Activated T-cell treated with anti-CD3 and anti-CD28 coated beads, Interleukin-2, amount 50 U/mL, for 24 hours (primary cell): ENCODE measurements at regions not wholly inside any gene's neighbourhood (a gene's known extent, or its start where the extent isn't known, plus 50 kb on each side); places are given as distances from the start of the nearest gene placed in this dataset.

ENCODE experiments used
- DNase-seq: peaks from one replicate; pipeline ENCODE4 v3.0.0-alpha.2; 2020
- H3K27ac Mint-ChIP-seq: 2 replicates; pipeline ENCODE4 v1.8.0; 2020; ENCODE audit warnings: mild to moderate bottlenecking, mixed read lengths
- H3K27me3 Mint-ChIP-seq: 2 replicates; pipeline ENCODE4 v1.8.0; 2020; ENCODE audit warnings: mixed read lengths
- H3K36me3 Mint-ChIP-seq: 2 replicates; pipeline ENCODE4 v1.8.0; 2020; ENCODE audit warnings: low read depth, mixed read lengths
- H3K4me1 Mint-ChIP-seq: 2 replicates; pipeline ENCODE4 v1.8.0; 2020; ENCODE audit warnings: low read depth, mixed read lengths
- H3K4me3 Mint-ChIP-seq: 2 replicates; pipeline ENCODE4 v1.8.0; 2020; ENCODE audit warnings: mild to moderate bottlenecking, moderate library complexity, mixed read lengths
- H3K9me3 Mint-ChIP-seq: 2 replicates; pipeline ENCODE4 v1.8.0; 2020; ENCODE audit warnings: mixed read lengths

DNA sequence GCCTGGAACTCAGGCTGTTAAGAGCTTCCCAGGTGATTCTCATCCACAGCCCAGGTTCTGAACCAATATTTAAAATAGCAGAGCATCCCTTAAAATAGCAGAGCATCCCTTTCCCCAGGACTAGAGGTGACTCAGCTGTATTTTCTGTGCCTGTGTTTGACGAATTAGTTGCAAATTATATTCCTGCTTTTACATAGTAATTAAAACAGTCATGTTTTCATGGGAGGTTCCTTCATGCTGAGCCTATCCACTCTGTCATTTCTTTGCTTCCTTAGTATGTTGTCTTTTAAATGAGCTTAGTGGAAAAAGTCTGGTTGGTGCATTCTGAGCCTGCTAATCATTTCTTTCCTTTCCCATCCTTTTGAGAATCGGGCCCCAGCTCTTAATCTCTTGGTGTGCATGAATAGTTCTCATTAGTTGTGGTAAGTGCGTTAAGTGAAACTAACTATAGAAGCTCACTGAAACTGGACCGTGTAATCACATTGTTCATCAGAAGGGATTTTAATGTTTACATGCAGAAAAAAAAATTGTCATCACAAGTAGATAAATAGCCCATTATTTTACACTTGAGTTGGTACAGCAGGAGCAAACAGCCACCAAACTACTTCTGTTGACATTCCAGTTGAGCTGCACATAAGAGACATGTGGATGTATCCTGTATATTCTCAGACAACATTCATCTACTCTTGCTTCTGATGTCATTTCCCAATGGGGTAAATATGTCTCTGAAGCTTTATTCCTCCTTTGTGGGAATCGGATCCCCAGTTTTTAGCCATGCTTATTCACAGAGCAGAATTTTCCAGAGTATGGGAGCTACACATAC is 596.9 kb upstream of the WWC1 start:
- no peak for DNase-seq
- no peaks in the 10 kb centered on the region for H3K36me3 Mint-ChIP-seq
- H3K27me3 Mint-ChIP-seq, result no peaks in the 10 kb centered on the region
- H3K27ac Mint-ChIP-seq, result no peak overlapping the region
- no peak overlapping the region for H3K4me3 Mint-ChIP-seq
- no peaks in the 10 kb centered on the region for H3K9me3 Mint-ChIP-seq
- H3K4me1 Mint-ChIP-seq, result no peaks in the 10 kb centered on the region

- no peaks in the 10 kb centered on the region for H3K27me3 Mint-ChIP-seq
- H3K4me3 Mint-ChIP-seq, result no peak overlapping the region
- no peaks in the 10 kb centered on the region for H3K4me1 Mint-ChIP-seq
- DNase-seq, result no peak
- H3K27ac Mint-ChIP-seq, result no peak overlapping the region
- no peaks in the 10 kb centered on the region for H3K9me3 Mint-ChIP-seq
- no peaks in the 10 kb centered on the region for H3K36me3 Mint-ChIP-seq
These were observed 594.7 kb upstream of the WWC1 start for GRCh38 chr5:167696558-167697314.

DNA sequence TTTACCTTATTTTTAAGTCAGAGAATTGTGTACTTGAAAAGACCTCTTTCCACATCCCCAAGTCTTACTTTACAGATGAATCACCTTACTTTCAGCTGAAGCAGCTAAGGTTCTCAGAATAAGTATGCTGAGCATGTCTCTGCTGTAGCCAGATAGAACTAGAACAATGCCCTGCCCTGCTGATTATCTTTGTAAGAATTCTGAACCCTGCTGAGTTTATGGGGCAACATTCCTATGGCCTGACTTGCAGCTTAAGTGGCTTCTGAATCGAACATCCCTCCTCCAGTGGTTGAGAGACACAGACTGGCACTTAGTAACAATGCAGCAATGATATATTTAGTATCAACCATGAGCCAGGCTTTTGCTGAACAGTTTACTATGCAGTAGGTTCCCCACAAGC is 592.0 kb upstream of the WWC1 start:
- no peaks in the 10 kb centered on the region for H3K36me3 Mint-ChIP-seq
- no peak overlapping the region for H3K27ac Mint-ChIP-seq
- DNase-seq, result no peak
- H3K27me3 Mint-ChIP-seq, result peaks cover 3% of the 10 kb centered on the region
- no peaks in the 10 kb centered on the region for H3K9me3 Mint-ChIP-seq
- no peaks in the 10 kb centered on the region for H3K4me1 Mint-ChIP-seq
- no peak overlapping the region for H3K4me3 Mint-ChIP-seq

- no peaks in the 10 kb centered on the region for H3K4me1 Mint-ChIP-seq
- peaks cover 3% of the 10 kb centered on the region for H3K27me3 Mint-ChIP-seq
- H3K36me3 Mint-ChIP-seq, result no peaks in the 10 kb centered on the region
- H3K9me3 Mint-ChIP-seq, result no peaks in the 10 kb centered on the region
- no peak overlapping the region for H3K27ac Mint-ChIP-seq
- DNase-seq, result no peak
- no peak overlapping the region for H3K4me3 Mint-ChIP-seq
These were observed 590.4 kb upstream of the WWC1 start for GRCh38 chr5:167701051-167701450.

DNA sequence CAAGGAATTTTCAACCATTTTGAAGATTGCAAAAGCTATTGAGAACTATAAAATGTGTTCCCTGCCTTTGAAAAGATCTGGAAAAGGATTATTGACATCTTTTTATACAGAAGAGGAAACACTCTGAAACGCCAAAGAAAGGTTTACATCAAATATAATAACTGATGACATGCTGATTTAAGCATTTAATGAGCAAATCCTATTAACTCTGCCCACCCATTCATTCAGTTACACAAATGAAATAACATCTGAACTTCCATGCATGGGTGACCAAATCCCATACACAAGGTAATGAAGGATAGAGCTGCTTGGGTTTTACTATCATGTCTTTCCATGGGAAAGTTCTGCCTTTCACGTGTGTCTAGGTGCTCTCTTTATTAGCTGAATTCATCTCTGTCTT is 589.4 kb upstream of the WWC1 start:
- Mint-ChIP-seq H3K27ac (no peak overlapping the region), H3K4me1 (no peaks in the 10 kb centered on the region), H3K9me3 (peaks cover 2% of the 10 kb centered on the region), H3K4me3 (no peak overlapping the region), H3K27me3 (peaks cover 3% of the 10 kb centered on the region), H3K36me3 (no peaks in the 10 kb centered on the region)
- no peak for DNase-seq

GRCh38 chr5:167708449-167708848 is 583.0 kb upstream of the WWC1 start:
- Mint-ChIP-seq H3K4me1 (no peaks in the 10 kb centered on the region), H3K36me3 (no peaks in the 10 kb centered on the region), H3K27me3 (peaks cover 5% of the 10 kb centered on the region), H3K9me3 (peaks cover 2% of the 10 kb centered on the region), H3K4me3 (no peak overlapping the region), H3K27ac (no peak overlapping the region)
- DNase-seq, result no peak

- Mint-ChIP-seq H3K27ac (no peak overlapping the region), H3K27me3 (peaks cover 8% of the 10 kb centered on the region), H3K4me1 (no peaks in the 10 kb centered on the region), H3K9me3 (peaks cover 2% of the 10 kb centered on the region), H3K36me3 (no peaks in the 10 kb centered on the region), H3K4me3 (no peak overlapping the region)
- DNase-seq, result no peak
These were observed 581.8 kb upstream of the WWC1 start for GRCh38 chr5:167709625-167710024.

- no peak overlapping the region for H3K27ac Mint-ChIP-seq
These were observed 580.9 kb upstream of the WWC1 start for GRCh38 chr5:167710444-167711073.

GRCh38 chr5:167712986-167713585 is 578.4 kb upstream of the WWC1 start:
- H3K27ac Mint-ChIP-seq, result no peak overlapping the region
- no peak for DNase-seq
- peaks cover 11% of the 10 kb centered on the region for H3K27me3 Mint-ChIP-seq
- no peaks in the 10 kb centered on the region for H3K9me3 Mint-ChIP-seq
- no peaks in the 10 kb centered on the region for H3K36me3 Mint-ChIP-seq
- no peaks in the 10 kb centered on the region for H3K4me1 Mint-ChIP-seq
- no peak overlapping the region for H3K4me3 Mint-ChIP-seq

More at GRCh38 chr5:167710444-167711073, 580.9 kb upstream of the WWC1 start:
- Mint-ChIP-seq H3K4me1 (no peaks in the 10 kb centered on the region), H3K27me3 (peaks cover 8% of the 10 kb centered on the region), H3K36me3 (no peaks in the 10 kb centered on the region), H3K9me3 (peaks cover 2% of the 10 kb centered on the region), H3K4me3 (no peak overlapping the region)
- no peak for DNase-seq

DNA sequence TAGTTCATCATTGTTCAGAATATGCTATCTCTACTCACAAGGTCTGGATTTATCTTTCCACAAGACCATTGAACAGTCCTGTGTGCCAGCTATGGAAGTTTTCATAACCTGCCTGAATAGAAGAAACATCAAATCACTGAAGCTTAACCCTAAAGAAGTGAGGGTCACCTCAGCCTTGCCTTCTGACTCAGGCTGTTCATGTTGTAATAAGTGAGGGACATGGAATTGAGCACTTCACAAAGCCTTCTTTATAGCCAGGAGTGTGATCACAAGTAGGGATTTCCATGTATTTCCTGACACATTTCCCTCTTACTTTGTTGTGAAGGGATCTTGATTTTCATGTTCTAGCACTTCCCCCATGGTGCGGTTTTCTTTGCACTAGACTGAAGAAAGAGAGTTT is 577.5 kb upstream of the WWC1 start:
- no peak for DNase-seq
- no peaks in the 10 kb centered on the region for H3K4me1 Mint-ChIP-seq
- peaks cover 13% of the 10 kb centered on the region for H3K27me3 Mint-ChIP-seq
- no peaks in the 10 kb centered on the region for H3K36me3 Mint-ChIP-seq
- H3K27ac Mint-ChIP-seq, result no peak overlapping the region
- H3K9me3 Mint-ChIP-seq, result no peaks in the 10 kb centered on the region
- H3K4me3 Mint-ChIP-seq, result no peak overlapping the region

DNA sequence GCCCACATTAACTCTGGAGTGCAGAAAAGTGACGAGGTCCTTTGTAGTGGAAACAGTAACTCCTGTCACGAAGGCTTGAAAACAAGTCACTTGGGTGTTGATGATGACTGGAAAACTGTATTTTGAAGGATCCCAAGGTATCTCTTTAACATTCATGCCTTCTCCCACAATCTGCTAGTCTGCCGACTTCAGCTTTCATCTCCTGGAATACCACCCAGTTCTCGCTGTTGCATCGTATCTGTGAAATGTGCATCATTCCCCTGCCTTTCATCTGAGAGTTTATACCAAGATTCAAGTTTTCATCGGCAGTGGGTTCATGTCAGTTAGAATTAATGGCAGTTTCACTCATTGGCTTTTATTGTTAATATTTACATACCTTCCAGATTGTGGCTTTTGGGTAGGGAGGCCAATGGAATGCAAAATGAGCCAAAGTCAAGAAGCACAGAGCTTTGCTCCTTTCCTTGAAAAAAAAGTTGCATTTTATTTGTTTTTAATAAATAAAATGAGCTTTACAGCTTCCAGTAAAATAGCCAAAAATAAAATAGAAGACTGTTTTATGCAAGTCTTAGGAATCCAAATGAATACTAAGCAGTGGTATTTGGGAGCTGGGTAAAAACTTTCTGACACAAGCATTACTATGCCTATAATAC is 575.2 kb upstream of the WWC1 start:
- Mint-ChIP-seq H3K9me3 (no peaks in the 10 kb centered on the region), H3K27ac (no peak overlapping the region), H3K4me3 (no peak overlapping the region), H3K36me3 (no peaks in the 10 kb centered on the region), H3K4me1 (no peaks in the 10 kb centered on the region), H3K27me3 (peaks cover 18% of the 10 kb centered on the region)
- no peak for DNase-seq

DNA sequence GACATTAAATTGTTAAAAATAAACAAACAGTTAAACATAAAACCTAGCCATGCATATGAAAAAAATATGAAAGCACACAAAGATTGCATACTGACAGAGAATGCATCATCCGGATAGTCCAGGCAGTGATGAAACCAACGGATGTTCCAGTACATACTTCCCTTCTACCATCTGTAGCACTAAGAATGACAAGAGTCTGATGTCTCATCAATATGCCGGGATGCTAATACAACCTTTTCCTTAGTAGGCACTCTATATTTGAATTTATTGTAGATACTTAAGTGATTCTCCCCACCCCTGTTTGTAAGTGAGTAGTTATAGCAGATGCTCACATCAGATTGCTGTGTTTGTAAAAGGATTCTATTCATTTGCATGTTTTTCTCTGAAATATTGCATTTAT is 571.2 kb upstream of the WWC1 start:
- H3K27ac Mint-ChIP-seq, result no peak overlapping the region
- DNase-seq, result no peak
- no peaks in the 10 kb centered on the region for H3K36me3 Mint-ChIP-seq
- peaks cover 13% of the 10 kb centered on the region for H3K27me3 Mint-ChIP-seq
- peaks cover 2% of the 10 kb centered on the region for H3K4me1 Mint-ChIP-seq
- no peak overlapping the region for H3K4me3 Mint-ChIP-seq
- H3K9me3 Mint-ChIP-seq, result no peaks in the 10 kb centered on the region

- DNase-seq, result no peak
- H3K36me3 Mint-ChIP-seq, result no peaks in the 10 kb centered on the region
- H3K27ac Mint-ChIP-seq, result no peak overlapping the region
- peaks cover 2% of the 10 kb centered on the region for H3K4me1 Mint-ChIP-seq
- no peak overlapping the region for H3K4me3 Mint-ChIP-seq
- H3K27me3 Mint-ChIP-seq, result peaks cover 13% of the 10 kb centered on the region
- H3K9me3 Mint-ChIP-seq, result no peaks in the 10 kb centered on the region
These were observed 570.7 kb upstream of the WWC1 start for GRCh38 chr5:167720676-167721260.

DNA sequence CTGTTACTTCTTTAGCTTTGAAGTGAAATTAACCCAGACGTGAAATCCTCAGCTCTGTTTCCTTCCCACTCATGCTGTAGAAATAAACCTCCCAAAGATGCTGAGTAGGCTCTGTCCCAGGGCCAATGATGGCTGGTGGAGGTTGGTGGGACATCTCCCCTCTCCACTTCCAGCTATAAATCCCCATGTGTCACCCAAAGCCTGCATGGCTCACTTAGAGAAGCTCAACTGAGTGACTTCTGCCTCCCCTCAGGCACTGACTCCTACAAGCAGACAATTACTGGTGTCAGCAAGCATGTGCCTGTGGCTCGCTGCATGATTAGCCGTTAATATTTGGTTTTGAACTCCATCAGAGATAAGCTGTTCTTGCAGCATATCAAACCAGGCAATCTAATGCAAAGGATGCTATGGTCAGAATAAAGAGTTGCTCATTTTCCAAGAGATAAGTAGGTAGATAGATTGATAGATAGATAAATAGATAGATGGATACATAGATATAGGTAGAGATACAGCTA is 569.5 kb upstream of the WWC1 start:
- DNase-seq, result no peak
- no peaks in the 10 kb centered on the region for H3K36me3 Mint-ChIP-seq
- H3K27ac Mint-ChIP-seq, result no peak overlapping the region
- H3K9me3 Mint-ChIP-seq, result no peaks in the 10 kb centered on the region
- H3K4me3 Mint-ChIP-seq, result no peak overlapping the region
- H3K4me1 Mint-ChIP-seq, result peaks cover 2% of the 10 kb centered on the region
- peaks cover 13% of the 10 kb centered on the region for H3K27me3 Mint-ChIP-seq
